HL-60 (cell line): ENCODE measurements at regions not wholly inside any gene's neighbourhood (a gene's known extent, or its start where the extent isn't known, plus 50 kb on each side); places are given as distances from the start of the nearest gene placed in this dataset.

Experiments used
- DNase-seq, 2 experiments: peaks; one replicate each; pipeline ENCODE4 v3.0.0-alpha.2; 2010 to 2020; ENCODE audit warnings: low read depth in 1 of 2, low spot score in 1 of 2
- H3K27ac ChIP-seq: fragments of 250-450 bp; sonication (Bioruptor Pico); replicated peaks from 2 replicates; pipeline ENCODE4 v1.5.1; 2020; ENCODE audit warnings: mild to moderate bottlenecking, moderate library complexity
- H3K27me3 ChIP-seq: fragments of 250-450 bp; sonication (Bioruptor Pico); 2 replicates; pipeline ENCODE4 v1.5.1; 2021; ENCODE audit warnings: mild to moderate bottlenecking, moderate library complexity; ENCODE audit not compliant: insufficient read depth, poor library complexity, severe bottlenecking
- H3K4me3 ChIP-seq: replicated peaks from 2 replicates; pipeline ENCODE4 v1.5.1; 2011; ENCODE audit warnings: mild to moderate bottlenecking, control low read depth, low read length; ENCODE audit not compliant: insufficient read depth
- GABPA ChIP-seq: IDR thresholded peaks from 2 replicates; pipeline ENCODE4 v1.6.1; 2012; ENCODE audit warnings: low read depth
- POLR2AphosphoS5 ChIP-seq: IDR thresholded peaks from 2 replicates; pipeline ENCODE4 v1.6.1; 2012; ENCODE audit warnings: low read depth
- SPI1 ChIP-seq: IDR thresholded peaks from 2 replicates; pipeline ENCODE4 v1.6.1; 2012; ENCODE audit warnings: low read depth, mild to moderate bottlenecking, borderline replicate concordance
- TF ChIP-seq, protein P1 (sequence below): IDR thresholded peaks from one replicate; pipeline ENCODE4 v1.5.1; 2011; ENCODE audit warnings: low read length, control low read depth, inconsistent platforms; ENCODE audit not compliant: insufficient read depth
- TF ChIP-seq, protein P2 (sequence below): IDR thresholded peaks from 2 replicates; pipeline ENCODE4 v1.6.1; 2012; ENCODE audit warnings: low read depth; ENCODE audit not compliant: insufficient replicate concordance

DNA sequence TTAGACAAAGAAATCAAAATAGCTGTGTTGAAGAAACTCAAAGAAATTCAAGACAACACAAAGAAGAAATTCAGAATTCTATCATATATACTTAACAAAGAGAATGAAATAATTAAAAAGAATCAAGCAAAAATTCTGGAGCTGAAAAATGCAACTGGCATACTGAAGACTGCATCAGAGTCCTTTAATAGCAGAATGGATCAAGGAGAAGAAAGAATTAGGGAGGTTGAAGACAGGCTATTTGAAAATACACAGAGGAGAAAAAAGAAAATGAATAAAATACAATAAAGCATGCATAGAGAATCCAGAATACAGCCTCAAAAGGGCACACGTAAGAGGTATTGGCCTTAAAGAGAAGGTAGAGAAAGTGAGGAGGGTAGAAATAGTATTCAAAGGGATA, 179.5 kb upstream of the SPIN4 start:
- Histone ChIP-seq H3K4me3 (no peak overlapping the region), H3K27me3 (no peaks in the 10 kb centered on the region), H3K27ac (no peak overlapping the region)
- no peak for DNase-seq
- TF ChIP-seq POLR2AphosphoS5 (no peak), GABPA (no peak), SPI1 (no peak)
- TF ChIP-seq, protein P1, sequence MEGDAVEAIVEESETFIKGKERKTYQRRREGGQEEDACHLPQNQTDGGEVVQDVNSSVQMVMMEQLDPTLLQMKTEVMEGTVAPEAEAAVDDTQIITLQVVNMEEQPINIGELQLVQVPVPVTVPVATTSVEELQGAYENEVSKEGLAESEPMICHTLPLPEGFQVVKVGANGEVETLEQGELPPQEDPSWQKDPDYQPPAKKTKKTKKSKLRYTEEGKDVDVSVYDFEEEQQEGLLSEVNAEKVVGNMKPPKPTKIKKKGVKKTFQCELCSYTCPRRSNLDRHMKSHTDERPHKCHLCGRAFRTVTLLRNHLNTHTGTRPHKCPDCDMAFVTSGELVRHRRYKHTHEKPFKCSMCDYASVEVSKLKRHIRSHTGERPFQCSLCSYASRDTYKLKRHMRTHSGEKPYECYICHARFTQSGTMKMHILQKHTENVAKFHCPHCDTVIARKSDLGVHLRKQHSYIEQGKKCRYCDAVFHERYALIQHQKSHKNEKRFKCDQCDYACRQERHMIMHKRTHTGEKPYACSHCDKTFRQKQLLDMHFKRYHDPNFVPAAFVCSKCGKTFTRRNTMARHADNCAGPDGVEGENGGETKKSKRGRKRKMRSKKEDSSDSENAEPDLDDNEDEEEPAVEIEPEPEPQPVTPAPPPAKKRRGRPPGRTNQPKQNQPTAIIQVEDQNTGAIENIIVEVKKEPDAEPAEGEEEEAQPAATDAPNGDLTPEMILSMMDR: no peak
- TF ChIP-seq, protein P2, sequence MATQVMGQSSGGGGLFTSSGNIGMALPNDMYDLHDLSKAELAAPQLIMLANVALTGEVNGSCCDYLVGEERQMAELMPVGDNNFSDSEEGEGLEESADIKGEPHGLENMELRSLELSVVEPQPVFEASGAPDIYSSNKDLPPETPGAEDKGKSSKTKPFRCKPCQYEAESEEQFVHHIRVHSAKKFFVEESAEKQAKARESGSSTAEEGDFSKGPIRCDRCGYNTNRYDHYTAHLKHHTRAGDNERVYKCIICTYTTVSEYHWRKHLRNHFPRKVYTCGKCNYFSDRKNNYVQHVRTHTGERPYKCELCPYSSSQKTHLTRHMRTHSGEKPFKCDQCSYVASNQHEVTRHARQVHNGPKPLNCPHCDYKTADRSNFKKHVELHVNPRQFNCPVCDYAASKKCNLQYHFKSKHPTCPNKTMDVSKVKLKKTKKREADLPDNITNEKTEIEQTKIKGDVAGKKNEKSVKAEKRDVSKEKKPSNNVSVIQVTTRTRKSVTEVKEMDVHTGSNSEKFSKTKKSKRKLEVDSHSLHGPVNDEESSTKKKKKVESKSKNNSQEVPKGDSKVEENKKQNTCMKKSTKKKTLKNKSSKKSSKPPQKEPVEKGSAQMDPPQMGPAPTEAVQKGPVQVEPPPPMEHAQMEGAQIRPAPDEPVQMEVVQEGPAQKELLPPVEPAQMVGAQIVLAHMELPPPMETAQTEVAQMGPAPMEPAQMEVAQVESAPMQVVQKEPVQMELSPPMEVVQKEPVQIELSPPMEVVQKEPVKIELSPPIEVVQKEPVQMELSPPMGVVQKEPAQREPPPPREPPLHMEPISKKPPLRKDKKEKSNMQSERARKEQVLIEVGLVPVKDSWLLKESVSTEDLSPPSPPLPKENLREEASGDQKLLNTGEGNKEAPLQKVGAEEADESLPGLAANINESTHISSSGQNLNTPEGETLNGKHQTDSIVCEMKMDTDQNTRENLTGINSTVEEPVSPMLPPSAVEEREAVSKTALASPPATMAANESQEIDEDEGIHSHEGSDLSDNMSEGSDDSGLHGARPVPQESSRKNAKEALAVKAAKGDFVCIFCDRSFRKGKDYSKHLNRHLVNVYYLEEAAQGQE: no peak

DNA sequence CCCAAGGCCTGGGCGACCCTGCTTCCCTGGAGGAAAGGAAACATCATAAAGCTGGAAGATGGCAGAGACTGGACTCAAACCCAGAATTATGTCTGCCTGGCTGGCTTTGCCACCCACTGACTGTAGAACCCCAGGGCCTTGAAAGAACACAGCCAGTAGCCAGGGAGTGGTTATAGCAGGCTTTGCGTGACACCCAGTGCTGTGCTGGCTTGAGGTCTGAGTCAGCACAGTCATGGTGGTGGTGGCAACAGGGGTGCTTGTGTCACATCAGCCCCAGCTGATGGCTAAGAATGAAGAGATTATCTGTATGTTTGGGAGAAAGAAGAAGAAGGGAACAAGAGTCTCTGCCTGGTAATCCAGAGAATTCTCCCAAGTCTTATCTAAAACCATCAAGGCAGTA, 178.8 kb upstream of the SPIN4 start:
- H3K27me3 ChIP-seq: no peaks in the 10 kb centered on the region
- no peak overlapping the region for H3K4me3 ChIP-seq
- TF ChIP-seq, protein P2: no peak
- TF ChIP-seq POLR2AphosphoS5 (no peak), SPI1 (no peak), GABPA (no peak)
- TF ChIP-seq, protein P1: no peak
- H3K27ac ChIP-seq: no peak overlapping the region
- DNase-seq: no peak

DNA sequence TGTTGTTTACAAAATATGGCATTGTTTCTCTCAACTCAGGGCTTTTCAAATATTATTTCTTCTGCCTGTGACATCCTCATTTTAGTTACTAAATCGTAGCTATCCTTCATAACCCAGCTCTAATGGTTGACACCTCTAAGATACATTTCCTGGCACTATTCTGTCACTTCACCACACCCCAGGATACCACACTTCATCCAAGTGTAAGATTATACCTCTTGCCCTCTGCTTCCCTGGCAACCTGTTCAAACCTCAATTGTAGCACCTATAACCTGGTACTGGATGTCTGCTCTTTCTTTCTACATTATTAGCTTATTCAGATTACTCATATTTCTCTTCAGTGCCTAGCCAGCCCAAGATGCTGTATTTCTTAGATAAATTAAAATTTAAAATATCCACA, 175.7 kb upstream of the SPIN4 start:
- no peak for DNase-seq
- H3K27ac ChIP-seq: no peak overlapping the region
- no peaks in the 10 kb centered on the region for H3K27me3 ChIP-seq
- H3K4me3 ChIP-seq: no peak overlapping the region
- TF ChIP-seq, protein P1: no peak
- TF ChIP-seq GABPA: no peak
- no peak for TF ChIP-seq POLR2AphosphoS5
- TF ChIP-seq SPI1: no peak
- TF ChIP-seq, protein P2: no peak
